ENCODE measurements at regions not wholly inside any gene's neighbourhood (a gene's known extent, or its start where the extent isn't known, plus 50 kb on each side); places are given as distances from the start of the nearest gene placed in this dataset.

- no peak for TF ChIP-seq CTCF (conservative IDR thresholded peaks at IDR 0.05; ENCODE audit: low read depth)
- H3K27ac ChIP-seq, result no peak overlapping the region
- ChIA-PET CTCF (no interaction called here), POLR2A (ENCODE audit: low non-redundant PET) (no interaction called here)
- no peak for DNase-seq (ENCODE audit: low spot score)
These were observed 141.3 kb upstream of the TMEM106B start for GRCh38 chr7:12069757-12070156.

GRCh38 chr7:12074889-12075288, 136.2 kb upstream of the TMEM106B start:
- TF ChIP-seq CTCF (conservative IDR thresholded peaks at IDR 0.05; ENCODE audit: low read depth), result no peak
- CTCF ChIA-PET, result no interaction called here
- no peak for DNase-seq (ENCODE audit: low spot score)
- POLR2A ChIA-PET (ENCODE audit: low non-redundant PET), result no interaction called here
- H3K27ac ChIP-seq, result no peak overlapping the region

GRCh38 chr7:12080006-12080405, 131.1 kb upstream of the TMEM106B start:
- no peak overlapping the region for H3K27ac ChIP-seq
- ChIA-PET CTCF (interaction anchor here (0.7 kb wide), 1 partner anchor 502 kb away, joined by 4 read pairs; no protein-coding TSS in a partner anchor), POLR2A (ENCODE audit: low non-redundant PET) (no interaction called here)
- no peak for TF ChIP-seq CTCF (conservative IDR thresholded peaks at IDR 0.05; ENCODE audit: low read depth)
- no peak for DNase-seq (ENCODE audit: low spot score)

- no peak overlapping the region for H3K27ac ChIP-seq
- DNase-seq (ENCODE audit: low spot score), result no peak
- CTCF ChIA-PET, result no interaction called here
- no peak for TF ChIP-seq CTCF (conservative IDR thresholded peaks at IDR 0.05; ENCODE audit: low read depth)
- POLR2A ChIA-PET (ENCODE audit: low non-redundant PET), result no interaction called here
These were observed 125.6 kb upstream of the TMEM106B start for GRCh38 chr7:12085516-12085915.

GRCh38 chr7:12089951-12090756, 120.9 kb upstream of the TMEM106B start:
- ChIA-PET CTCF (interaction anchor here (0.6 kb wide), 1 partner anchor 13 kb away, joined by 3 read pairs; no protein-coding TSS in a partner anchor), POLR2A (ENCODE audit: low non-redundant PET) (no interaction called here)
- DNase-seq (ENCODE audit: low spot score), result no peak
- no peak for TF ChIP-seq CTCF (conservative IDR thresholded peaks at IDR 0.05; ENCODE audit: low read depth)
- H3K27ac ChIP-seq, result no peak overlapping the region

GRCh38 chr7:12090757-12091221, 120.3 kb upstream of the TMEM106B start:
- DNase-seq (ENCODE audit: low spot score), result no peak
- TF ChIP-seq CTCF (conservative IDR thresholded peaks at IDR 0.05; ENCODE audit: low read depth), result no peak
- CTCF ChIA-PET, result interaction anchor here (0.6 kb wide), 1 partner anchor 13 kb away, joined by 3 read pairs; no protein-coding TSS in a partner anchor
- POLR2A ChIA-PET (ENCODE audit: low non-redundant PET), result no interaction called here
- no peak overlapping the region for H3K27ac ChIP-seq
